ENCODE measurements at regions not wholly inside any gene's neighbourhood (a gene's known extent, or its start where the extent isn't known, plus 50 kb on each side); places are given as distances from the start of the nearest gene placed in this dataset.

DNA sequence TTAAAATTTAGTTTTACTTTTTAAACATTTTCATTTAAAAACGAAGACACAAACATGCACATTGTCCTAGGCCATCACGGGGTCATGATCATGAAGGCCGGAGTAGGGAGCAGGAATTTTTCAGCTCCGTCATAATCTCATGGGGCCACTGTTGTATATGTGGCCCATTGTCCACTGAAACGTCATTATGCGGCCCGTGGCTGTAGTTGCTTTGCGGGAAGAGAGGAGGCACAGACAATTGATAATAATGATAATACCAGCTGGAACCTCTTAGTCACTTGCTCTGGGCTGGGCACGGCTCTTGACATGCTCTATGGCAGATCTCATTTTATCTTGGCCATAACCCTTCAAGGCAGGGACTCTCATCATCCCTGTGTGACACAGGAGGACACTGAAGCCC is 56.5 kb upstream of the FNDC1 start:
- TF ChIP-seq CTCF (IDR thresholded peaks at IDR 0.05; ENCODE audit: control extremely low read depth in 1 of 3, insufficient read depth in 1 of 3, low read depth in 1 of 3, low read length in 3 of 3), result no peak
- no peak for TF ChIP-seq KDM5A (IDR thresholded peaks at IDR 0.05; ENCODE audit: low read length)

All from H1 (cell line).